Stimulated activated CD4-positive, alpha-beta T cell treated with anti-CD3 and anti-CD28 coated beads, Interleukin-15, amount 100 ng/mL, for 1 hour (primary cell): ENCODE measurements at regions not wholly inside any gene's neighbourhood (a gene's known extent, or its start where the extent isn't known, plus 50 kb on each side); places are given as distances from the start of the nearest gene placed in this dataset.
"Not testable (repeated sequence)": the region's sequence is repeated elsewhere in the genome, so short reads cannot be mapped to it uniquely, and the experiment has no call there.

Source experiments
- DNase-seq, 2 donors: peaks; one replicate each; pipeline ENCODE4 v3.0.0-alpha.2; 2020; ENCODE audit warnings: low read depth in 1 of 2, low spot score in 1 of 2

- DNase-seq = no peak
These were observed 198.0 kb downstream of the UQCRFS1 start for GRCh38 chr19:29014857-29015436.

- DNase-seq = no peak
These were observed 199.0 kb downstream of the UQCRFS1 start for GRCh38 chr19:29013988-29014387.

- DNase-seq = no peak
These were observed 199.6 kb downstream of the UQCRFS1 start for GRCh38 chr19:29013325-29013724.

DNA sequence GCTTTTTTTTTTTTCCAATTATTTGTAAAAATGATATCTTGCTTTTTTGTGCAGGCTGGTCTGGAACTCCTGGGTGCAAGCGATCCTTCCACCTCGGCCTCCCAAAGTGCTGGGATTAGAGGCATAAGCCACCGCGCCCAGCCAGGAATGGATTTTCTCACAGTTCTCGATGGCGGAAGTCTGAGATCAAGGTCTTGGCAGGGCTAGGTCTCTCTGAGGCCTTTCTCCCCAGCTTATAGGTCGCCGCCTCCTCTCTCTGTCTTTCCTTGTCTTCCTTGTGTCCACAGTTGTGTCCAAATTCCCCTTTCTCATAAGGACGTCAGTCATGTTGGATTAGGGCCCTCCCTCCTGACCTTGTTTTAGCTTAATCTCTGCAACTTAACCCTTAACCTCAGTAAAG lies 200.5 kb downstream of the UQCRFS1 start:
- DNase-seq = no peak

DNA sequence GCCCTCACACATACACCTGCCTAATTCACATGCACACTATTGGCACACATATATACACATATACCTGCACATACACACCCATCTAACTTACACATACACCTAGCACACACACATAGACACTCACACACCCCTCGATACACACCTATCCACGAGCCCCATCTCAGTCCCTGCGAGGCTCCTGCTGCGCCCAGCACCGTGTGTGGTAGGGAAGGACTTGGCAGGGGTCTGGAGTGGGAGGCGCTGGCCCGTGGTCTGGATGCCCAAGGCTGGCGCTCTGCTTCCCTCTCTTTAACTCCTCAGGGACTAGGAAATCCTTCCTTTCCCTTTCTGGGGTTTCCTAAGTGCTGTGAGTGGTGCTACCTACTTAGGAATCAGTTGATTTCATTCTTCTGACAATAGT lies 202.7 kb downstream of the UQCRFS1 start:
- DNase-seq = no peak

DNA sequence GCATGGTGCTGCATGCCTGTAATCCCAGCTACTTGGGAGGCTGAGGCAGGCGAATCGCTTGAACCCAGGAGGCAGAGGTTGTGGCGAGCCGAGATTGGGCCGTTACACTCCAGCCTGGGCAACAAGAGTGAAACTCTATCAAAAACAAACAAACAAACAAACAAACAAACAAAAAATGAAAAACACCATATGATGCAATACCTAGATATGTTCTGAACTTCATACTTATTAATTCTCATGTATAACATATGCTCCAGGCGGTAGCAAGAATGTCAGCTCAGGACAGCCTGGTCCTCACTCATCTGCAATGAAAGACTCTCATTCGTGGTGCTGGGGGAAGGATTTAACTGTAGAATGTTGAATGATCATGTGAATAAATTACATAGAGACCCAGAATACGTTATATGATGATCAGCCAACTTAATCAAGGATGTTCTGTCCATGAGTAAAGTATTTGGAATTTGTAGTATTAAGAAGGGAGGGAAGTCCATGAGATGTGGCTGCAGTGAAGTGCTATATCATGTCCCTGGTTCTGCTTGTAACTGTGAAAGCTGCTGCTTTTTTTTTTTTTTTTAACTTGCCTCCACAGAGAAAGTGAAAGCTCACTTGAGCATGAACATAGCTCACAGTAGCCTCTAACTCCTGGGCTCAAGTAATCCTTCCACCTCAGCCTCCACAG lies 206.8 kb downstream of the UQCRFS1 start:
- DNase-seq = no peak

GRCh38 chr19:29004796-29005195 lies 208.2 kb downstream of the UQCRFS1 start:
- no peak for DNase-seq

GRCh38 chr19:29003641-29004409 lies 209.1 kb downstream of the UQCRFS1 start:
- DNase-seq = no peak

- DNase-seq = no peak
These were observed 210.6 kb downstream of the UQCRFS1 start for GRCh38 chr19:29002336-29002735.

- DNase-seq = no peak
These were observed 211.2 kb downstream of the UQCRFS1 start for GRCh38 chr19:29001597-29002245.

- DNase-seq = no peak
These were observed 211.8 kb downstream of the UQCRFS1 start for GRCh38 chr19:29001141-29001581.

DNA sequence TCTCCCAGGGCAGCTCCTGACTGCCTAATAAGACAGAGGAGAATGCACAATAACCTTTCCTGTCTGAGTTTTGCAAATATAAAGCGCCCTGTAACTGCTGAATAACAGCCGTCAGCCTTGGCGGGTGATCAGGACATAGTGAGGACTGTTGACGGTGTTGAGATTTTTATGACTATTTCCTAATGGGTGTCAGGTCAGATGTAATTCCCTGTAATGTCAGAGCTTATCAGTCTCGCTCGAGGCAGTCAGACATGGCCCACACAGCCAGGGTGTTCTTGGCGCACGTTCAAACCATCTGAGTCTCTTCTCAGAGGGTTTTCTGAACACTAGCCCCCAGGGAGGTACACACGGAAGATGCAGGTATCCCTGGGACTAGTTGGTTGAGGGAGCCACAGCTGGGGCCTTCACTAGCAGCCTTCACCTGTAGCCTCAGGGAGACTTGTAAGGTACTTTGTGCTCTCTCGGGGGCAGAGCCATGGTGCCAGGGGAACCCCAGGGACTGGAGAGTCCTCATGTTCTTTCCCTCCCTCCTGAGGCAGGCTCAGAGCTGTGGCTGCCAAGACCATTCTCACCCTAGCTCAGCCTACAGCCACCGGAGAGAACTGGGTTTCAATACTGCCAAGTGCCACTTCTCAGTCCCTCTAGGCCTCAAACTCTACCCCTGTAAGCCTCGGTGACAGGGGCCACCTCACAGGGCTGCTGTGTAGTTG lies 213.1 kb downstream of the UQCRFS1 start:
- DNase-seq = no peak

GRCh38 chr19:28998974-28999373 lies 214.0 kb downstream of the UQCRFS1 start:
- no peak for DNase-seq

- DNase-seq = not testable (repeated sequence)
These were observed 215.1 kb downstream of the UQCRFS1 start for GRCh38 chr19:28997866-28998265.

DNA sequence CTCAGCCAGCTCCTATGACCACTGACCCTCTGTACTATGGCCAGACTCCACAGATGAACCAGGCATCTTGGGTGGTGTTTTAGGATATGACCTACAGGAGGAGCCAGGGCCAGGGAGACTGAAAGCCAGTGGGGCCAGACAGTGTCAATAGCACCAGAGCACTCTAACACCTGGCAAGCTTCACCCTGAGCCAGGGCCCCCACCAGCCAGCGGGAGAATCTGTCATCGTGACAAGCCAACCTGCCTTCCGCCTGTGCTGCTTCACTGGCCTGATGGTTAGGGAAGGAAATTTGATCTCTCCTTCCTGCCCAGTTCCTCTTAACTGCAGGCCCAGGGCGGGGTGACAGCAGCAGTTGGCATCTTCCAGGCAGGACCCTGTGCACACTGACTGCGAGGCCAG lies 222.4 kb downstream of the UQCRFS1 start:
- no peak for DNase-seq

DNA sequence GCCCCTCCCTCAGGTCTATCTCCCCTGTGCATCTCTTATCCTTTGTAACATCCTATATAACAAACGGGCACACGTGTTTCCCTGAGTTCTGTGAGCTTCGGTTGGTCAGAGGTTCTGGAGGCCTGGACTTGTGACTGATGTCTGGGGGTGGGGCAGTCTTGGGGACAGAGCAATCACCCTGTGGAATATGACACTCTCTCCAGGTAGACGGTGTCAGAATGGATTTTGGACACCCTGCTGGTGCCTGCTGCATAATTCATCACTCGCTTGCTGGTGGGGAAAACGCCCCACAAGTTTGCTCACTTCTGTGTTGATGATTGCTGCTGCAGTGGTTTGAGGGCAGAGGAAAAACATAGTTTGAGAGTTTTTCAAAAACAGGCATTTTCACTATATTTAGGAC lies 223.2 kb downstream of the UQCRFS1 start:
- no peak for DNase-seq

DNA sequence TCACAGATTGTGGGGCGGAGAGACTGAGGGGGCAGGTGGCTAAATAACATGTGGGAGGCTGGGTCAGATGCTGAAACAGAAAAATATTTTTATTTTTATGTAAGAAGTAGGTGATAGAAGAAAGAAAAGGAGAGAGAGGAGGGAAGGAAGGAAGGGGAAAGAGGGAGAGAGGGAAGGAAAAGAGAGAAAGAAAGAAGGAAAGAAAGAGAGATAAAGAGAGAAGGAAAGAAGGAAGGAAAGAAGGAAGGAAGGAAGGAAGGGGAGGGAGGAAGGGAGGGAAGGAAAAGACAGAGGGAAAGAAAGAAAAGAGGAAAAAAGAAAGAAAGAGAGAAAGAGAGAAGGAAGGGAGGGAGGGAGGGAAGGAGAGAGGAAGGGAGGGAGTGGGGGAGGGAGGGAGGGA lies 224.9 kb downstream of the UQCRFS1 start:
- DNase-seq = no peak

GRCh38 chr19:28987177-28987576 lies 225.8 kb downstream of the UQCRFS1 start:
- DNase-seq = no peak

- no peak for DNase-seq
These were observed 227.8 kb downstream of the UQCRFS1 start for GRCh38 chr19:28985201-28985600.

DNA sequence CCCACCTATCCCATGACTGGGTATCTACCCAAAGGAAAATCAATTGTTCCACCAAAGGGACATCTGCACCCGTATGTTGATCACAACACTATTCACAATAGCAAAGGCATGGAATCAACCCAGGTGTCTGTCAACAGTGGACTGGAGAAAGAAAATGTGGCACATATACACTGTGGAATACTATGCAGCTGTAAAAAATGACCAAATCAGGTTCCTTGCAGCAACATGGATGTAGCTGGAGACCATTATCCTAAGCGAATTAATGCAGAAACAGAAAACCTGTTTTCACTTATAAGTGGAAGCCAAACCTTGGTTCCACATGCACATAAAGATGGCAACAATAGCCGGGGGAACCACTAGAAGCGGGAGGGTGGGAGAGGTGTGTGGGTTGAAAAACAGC lies 228.6 kb downstream of the UQCRFS1 start:
- DNase-seq = no peak

DNA sequence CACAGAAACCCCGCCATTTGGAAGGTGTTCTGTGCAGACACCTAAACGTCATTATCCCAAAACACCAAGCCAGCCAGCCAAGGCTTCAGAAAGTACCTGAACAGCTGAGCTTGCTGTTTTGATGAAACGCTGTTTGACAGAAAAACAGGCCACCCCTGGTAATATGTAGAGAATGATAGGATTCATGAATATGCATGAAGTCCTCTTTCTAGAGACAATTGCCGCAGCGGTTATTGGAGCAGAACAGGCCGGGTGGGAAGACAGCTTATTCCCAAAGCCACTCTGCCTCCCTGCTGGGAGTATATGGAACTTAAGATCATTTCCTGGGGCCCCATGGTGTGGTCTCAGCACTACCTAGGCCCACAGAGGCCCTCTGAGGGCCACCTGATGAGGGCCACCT lies 229.5 kb downstream of the UQCRFS1 start:
- no peak for DNase-seq
